CD4-positive, alpha-beta T cell treated with Interleukin-4 for 1 hour (primary cell): ENCODE measurements at regions not wholly inside any gene's neighbourhood (a gene's known extent, or its start where the extent isn't known, plus 50 kb on each side); places are given as distances from the start of the nearest gene placed in this dataset.

Experiments
- DNase-seq, 2 donors: peaks; one replicate each; pipeline ENCODE4 v3.0.0-alpha.2; 2020 to 2022

- no peak for DNase-seq
Measured at GRCh38 chr15:66848686-66849392, 146.8 kb downstream of the SMAD6 start.

DNA sequence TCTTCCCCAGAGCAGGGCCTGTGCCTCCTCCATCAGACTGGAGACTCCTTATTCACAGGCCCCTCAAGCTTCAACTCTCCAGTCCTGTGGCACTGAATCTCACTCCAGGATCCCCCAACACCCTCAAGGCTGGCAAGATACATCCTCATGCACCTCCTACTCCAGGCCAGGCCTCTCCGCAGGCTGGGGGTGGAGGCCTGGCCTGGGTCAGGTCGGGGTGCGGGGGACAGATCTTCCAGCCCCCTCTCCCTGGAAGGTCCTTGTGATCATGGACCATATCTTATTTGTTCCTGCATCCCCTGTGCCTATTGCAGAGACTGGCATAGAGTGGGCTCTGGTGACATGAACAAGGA is 147.3 kb downstream of the SMAD6 start:
- no peak for DNase-seq

DNA sequence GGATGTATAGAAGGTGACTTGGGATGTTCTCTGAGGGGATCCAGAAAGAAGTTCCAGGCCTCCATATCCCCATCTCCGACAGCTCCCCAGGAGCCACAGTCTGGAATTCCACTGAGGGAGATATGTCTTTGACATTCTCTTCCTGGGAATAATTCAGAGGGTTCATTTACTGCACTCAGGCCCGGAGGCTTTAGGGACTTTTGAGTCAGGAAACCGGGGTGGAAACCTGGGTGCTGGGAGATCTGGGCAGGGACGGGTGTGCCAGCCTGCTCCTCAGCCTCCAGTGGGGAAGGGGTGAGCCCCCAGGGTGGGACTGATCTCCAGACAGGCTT is 147.7 kb downstream of the SMAD6 start:
- DNase-seq, result no peak

DNA sequence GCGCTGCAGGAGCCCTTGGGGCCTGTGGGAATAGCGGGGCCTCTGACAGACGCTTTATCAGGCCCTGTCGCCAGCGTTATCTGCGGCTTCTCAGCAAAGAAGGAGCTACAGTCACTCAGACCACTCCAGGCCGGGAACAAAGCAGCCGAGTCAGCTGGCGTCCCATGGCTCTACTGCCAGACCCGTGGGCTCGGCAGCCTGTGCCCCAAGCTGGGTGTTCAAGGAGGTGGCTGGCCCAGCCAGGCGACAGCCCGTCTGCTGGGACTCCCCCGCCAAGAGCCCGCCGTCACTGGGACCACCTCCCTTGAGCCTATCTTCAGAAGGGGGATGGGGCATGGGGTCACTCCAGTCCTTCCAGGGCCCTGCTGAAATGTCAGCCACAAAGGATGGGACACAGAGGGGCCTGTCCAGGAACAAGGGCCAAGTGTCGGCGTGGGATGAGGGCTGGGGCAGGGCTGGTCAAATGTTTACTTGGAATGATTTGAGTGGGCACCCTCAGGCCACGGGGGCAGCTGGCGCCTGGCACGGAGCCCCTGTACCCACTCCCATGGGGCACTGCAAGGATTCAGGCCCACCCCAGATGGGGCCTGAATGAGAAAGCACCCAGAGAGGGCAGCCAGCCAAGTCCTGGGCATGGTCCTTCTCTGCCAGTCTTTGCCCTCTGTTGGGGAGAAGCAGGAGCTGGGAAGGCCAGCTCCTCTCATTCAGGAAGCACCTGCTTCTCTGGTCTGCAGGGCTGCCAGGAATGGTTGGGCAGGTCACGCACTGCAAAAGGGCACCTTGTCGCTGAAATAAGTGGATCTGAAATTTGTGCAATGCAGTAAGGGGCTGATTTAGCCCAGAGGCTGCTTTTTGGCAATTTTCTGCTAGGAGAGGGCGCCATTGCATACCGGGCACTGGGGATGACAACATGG is 148.3 kb downstream of the SMAD6 start:
- DNase-seq, result no peak

DNA sequence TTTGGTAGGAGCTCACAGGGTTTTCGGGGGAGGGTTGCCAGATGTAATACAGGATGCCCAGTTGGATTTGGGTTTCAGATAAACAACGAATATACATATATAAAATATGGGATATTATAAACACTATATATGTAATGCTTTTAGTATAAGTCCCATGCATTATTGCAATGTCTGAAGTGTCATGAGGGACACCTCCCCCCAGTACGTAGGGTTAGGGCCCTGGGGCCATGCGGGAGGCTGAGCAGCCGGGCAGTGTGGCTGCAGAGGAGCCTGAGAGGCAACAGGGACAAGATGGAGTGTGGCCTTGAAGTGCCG is 148.9 kb downstream of the SMAD6 start:
- DNase-seq, result no peak

DNA sequence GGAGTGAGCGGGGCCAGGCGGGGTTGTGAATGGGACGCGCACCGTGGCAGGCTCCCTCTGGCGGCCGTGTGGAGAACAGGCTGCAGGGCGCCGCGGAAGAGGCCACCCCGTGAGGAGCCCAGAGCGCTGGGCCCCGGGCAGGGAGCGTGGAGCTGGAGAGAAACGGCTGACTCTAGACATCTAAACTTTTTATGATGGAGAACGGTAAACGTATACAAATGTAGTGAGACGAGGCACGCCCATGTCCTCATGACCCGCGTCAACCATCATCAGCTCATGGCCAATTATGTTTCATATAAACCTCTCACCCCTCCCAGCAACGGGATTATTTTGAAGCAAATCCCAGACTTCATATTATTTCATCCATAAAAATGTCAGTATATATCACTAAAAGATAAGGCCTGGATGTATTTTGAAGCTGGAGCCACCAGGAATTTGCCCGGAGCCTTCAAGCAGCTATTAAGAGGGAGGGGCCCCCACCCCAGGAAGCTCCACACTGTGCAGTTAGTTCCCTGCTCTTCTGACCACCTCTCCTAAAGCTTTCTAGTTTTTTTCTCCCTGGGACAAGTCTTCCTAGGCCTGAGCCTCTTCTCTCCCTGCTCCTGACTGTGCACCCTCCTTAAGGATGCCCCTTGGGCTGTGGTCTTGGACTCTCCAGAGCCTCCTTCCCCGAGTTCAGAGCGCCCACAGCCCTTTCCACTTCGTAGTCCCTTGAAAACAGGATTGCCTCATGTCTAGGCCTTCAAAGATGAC is 149.5 kb downstream of the SMAD6 start:
- DNase-seq, result peak; percentile 64 to 73

- DNase-seq, result no peak
Measured at GRCh38 chr15:66852064-66852905, 150.2 kb downstream of the SMAD6 start.

DNA sequence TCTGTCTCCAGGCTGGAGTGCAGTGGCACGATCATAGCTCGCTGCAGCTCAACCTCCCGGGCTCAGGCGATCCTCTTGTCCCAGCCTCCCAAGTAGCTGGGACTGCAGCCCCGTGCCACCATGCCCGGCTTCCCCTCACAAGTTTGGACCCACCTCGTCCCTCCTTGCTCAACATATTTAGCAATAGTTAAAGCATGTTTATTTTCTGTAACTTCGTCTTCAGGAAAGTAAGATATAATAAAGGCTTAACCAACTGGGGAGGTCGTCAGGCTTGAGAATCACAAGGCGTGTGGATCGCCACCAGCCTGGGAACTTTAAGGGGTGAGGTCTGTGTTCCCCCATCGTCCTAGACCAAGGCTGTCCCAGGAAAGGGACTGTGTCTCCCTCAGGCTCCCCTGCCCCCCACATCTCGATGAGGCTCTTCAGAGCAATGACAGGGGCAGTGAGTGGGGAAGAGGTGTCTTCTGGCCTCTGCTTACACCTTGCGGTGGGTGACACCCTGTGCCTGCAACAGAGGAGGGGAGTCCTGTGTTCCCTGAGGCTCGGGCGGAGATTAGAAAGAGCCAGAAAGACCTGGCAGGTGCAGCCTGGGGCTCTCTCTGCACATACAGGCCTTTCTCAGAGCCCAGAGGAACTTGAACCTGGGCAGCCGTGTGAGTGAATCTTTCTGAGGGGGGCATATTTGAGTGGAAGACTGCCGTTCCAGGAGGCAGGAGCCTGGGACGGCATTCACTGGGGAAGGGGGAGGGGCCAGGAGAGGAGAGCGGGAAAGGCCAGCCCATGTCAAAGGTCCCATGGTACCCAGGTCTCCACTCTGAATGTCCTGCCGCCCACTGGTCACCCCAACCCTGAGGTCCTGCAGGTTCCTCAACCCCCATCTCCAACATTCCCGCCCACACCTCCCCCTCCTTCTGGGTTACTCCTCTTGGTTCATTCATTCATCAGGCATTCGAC is 152.3 kb downstream of the SMAD6 start:
- DNase-seq, result peak in 1 of 2 donors; percentile 5

- DNase-seq, result no peak
Measured at GRCh38 chr15:66855041-66855440, 153.0 kb downstream of the SMAD6 start.

GRCh38 chr15:66857694-66858093 is 155.7 kb downstream of the SMAD6 start:
- DNase-seq, result no peak

GRCh38 chr15:66858423-66859207 is 156.6 kb downstream of the SMAD6 start:
- no peak for DNase-seq

GRCh38 chr15:66859688-66860253 is 157.7 kb downstream of the SMAD6 start:
- peak in 1 of 2 donors; percentile 2 for DNase-seq

DNA sequence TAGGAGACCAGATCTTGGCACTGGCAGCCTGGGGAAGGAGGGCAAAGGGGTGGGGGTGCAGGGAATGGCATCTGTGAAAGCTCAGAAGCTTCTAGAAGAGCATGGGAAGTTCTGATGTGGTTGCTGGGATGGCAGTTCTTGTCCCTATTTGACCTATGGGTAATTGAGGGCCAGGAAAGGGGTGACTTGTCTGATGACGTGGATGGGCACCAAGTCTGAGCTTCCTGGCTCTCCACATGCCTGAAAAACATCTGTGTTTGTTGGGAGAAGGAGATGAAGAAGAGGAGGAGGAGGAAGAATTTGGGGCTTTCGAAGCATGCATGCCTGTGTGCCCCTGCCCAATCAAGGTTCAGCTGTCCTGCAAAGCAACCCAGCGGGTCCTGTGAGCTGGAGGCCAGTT is 158.8 kb downstream of the SMAD6 start:
- DNase-seq, result no peak

GRCh38 chr15:66862111-66862939 is 160.3 kb downstream of the SMAD6 start:
- peak in 1 of 2 donors; percentile 1 for DNase-seq

DNA sequence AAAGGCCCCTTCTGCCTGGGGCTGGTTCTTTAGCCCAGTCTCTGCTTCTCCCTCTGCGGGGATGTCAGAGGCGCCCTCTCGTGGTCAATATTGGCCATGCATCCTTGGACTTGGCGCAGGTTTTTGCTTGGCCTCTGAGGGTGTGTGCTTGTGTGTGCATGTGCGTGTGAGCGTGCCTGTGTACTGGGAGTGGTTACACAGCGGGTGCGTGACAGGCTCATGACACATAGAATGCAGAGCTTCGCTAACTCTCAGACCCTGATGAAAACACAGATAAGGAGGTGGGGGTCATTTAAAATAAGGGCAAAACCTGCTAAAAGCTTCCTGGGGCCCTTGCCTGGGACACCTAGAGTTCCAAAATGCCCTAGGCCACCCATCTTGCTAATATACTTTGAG is 160.9 kb downstream of the SMAD6 start:
- peak; percentile 59 to 79 for DNase-seq

DNA sequence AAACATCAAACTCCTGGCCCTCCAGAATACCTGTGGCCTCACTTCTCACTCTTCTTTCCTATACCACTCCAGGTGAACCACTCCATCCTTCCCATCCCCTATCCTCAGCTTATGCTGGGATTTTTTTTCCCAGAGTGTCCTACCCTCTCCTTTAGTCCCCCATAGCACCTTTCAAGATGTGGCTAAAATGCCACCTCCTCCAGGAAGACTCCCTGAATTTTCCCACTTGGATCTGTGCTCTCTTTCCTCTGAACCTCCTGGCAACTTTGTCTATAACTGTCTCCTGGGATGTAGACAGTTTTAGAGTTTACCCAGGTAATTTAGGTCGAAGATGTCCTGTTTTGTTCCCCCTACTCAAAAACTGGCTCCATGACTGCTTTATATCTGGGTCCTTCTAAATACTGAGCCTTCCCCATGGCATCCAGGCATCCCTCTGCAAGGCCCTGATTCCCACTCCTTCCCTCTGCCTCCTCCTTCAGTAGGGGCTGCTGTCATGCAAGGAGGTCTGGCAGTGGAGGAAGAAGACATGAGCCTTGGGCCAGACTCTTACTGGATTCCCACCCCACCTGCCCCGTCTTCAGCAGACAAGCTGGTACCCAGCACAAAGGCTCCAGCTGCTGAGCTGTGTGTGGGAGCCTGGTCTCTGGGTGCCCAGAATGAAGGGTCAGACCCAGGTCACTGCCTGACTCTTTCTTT is 161.5 kb downstream of the SMAD6 start:
- DNase-seq, result peak in 1 of 2 donors; percentile 2

- DNase-seq, result peak in 1 of 2 donors; percentile 8
Measured at GRCh38 chr15:66864086-66864830, 162.2 kb downstream of the SMAD6 start.

GRCh38 chr15:66864871-66865281 is 162.8 kb downstream of the SMAD6 start:
- DNase-seq, result peak in 1 of 2 donors; percentile 6
